Activated naive CD8-positive, alpha-beta T cell treated with anti-CD3 and anti-CD28 coated beads, Interleukin-2, amount 10 ng/mL, durations not matched to agents 7 days and 5 days (primary cell): ENCODE measurements at regions not wholly inside any gene's neighbourhood (a gene's known extent, or its start where the extent isn't known, plus 50 kb on each side); places are given as distances from the start of the nearest gene placed in this dataset.

Experiments used
- ATAC-seq: fragments of 150-1000 bp; cut with Tn5 transposase; one replicate; pipeline ENCODE4 v1.10.0; 2021; ENCODE audit warnings: low read depth, moderate library complexity
- POLR2A ChIA-PET: fragments of 350-600 bp; sonication (Branson Sonifier 250); formaldehyde crosslinking; loops from one replicate; lab custom pipeline; 2021; ENCODE audit warnings: antibody characterized with exemption; lab: Charles Lee
- DNase-seq: peaks from one replicate; pipeline ENCODE4 v3.0.0; 2021
- H3K27ac Mint-ChIP-seq: one replicate; pipeline ENCODE4 v1.8.0; 2022; ENCODE audit warnings: mild to moderate bottlenecking, mixed read lengths
- H3K27me3 Mint-ChIP-seq: one replicate; pipeline ENCODE4 v1.8.0; 2022; ENCODE audit warnings: mild to moderate bottlenecking, moderate library complexity, mixed read lengths
- H3K36me3 Mint-ChIP-seq: one replicate; pipeline ENCODE4 v1.8.0; 2021; ENCODE audit warnings: mild to moderate bottlenecking, mixed read lengths
- H3K4me1 Mint-ChIP-seq: one replicate; pipeline ENCODE4 v1.8.0; 2021; ENCODE audit warnings: mixed read lengths
- H3K4me3 Mint-ChIP-seq: one replicate; pipeline ENCODE4 v1.8.0; 2022; ENCODE audit warnings: mild to moderate bottlenecking, moderate library complexity, mixed read lengths
- H3K9me3 Mint-ChIP-seq: one replicate; pipeline ENCODE4 v1.8.0; 2021; ENCODE audit warnings: mixed read lengths

DNA sequence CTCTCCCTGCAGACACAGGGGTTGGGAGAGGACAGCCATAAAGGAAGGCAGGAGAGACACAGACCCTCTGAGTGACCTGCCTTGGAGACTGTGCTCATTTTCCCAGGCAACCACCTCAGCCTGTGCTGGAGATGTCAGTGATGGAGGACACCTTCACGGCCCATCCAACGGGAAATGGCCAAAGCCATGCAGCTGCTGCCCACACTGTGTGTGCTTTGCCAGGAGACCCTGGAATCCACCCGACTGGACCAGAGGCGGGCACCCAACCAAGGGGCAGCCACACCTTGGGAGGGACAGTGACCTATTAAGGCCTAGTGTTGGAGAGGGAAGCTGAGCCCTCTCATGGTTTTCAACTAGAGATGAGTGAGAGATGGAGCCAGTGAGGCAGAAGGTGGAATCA is 192.5 kb downstream of the SMAD2 start:
- Mint-ChIP-seq H3K4me1 (no peaks in the 10 kb centered on the region), H3K9me3 (no peaks in the 10 kb centered on the region), H3K27ac (no peak overlapping the region), H3K36me3 (no peaks in the 10 kb centered on the region), H3K4me3 (no peak overlapping the region), H3K27me3 (peaks cover 32% of the 10 kb centered on the region)
- DNase-seq, result no peak
- POLR2A ChIA-PET, result no interaction called here
- ATAC-seq, result no peak

DNA sequence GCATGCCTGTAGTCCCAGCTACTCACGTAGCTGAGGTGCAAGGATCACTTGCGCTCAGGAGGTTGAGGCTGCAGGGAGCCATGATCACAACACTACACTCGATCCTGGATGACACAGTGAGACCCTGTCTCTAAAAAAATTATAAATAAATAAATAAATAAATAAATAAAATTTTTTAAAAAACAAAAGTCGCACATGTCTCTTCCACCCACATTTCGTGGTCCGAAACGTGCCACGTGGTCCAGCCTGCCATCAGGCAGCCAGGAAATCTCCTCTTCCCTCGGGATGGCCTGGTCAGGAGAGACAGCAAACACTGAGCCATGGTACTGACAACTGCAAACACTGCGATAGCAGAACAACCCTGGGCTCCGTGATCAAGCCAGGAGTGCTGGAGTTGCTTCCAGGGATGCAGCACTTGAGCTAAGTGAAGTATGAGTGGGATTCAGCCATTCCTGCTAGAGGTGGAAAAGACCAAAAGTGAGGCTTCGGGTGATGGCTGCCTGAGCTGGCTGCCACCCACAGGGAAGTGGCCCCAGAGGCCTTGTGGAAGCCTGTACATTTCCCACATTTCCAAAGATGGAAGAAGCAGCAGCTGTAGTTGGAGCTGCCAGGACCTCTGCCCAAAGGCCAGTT is 193.1 kb downstream of the SMAD2 start:
- Mint-ChIP-seq H3K9me3 (no peaks in the 10 kb centered on the region), H3K27me3 (peaks cover 29% of the 10 kb centered on the region), H3K4me1 (no peaks in the 10 kb centered on the region), H3K27ac (no peak overlapping the region), H3K36me3 (no peaks in the 10 kb centered on the region), H3K4me3 (no peak overlapping the region)
- DNase-seq (no peak), ATAC-seq (no peak)
- POLR2A ChIA-PET, result no interaction called here

DNA sequence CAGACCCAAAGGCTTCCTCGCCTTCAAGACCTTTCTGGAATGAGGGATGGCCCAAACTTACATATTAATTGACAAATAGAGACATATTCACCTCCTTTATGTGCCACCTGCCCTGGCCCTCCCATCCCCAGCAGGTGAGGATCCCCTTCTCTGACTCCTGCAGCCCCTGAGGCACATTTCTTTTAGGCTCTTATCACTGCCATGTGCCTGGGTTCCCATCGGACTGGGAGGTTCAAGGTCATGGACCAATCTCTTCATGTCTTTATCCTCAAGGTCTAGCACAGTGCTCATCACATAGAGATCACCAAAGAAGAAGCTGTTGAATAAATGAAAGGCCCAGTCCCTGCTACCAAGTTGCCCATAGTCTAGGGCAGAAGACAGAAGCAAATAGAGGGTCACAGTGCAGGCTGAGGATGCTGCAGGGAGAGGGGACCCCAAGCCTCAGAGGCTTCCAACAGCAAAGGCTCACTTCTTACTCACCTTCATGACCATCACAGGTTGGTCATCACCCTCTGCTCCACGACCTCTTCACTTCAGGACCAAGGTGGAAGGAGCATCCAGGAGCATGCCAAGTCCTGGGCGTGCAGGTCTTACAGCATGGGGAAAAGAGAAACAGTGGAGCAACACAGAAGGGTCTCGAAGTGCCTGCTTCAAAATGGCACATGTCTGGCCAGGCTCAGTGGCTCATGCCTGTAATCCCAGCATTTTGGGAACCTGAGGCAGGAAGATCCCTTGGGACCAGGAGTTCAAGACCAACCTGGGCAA is 193.9 kb downstream of the SMAD2 start:
- H3K36me3 Mint-ChIP-seq, result no peaks in the 10 kb centered on the region
- H3K9me3 Mint-ChIP-seq, result no peaks in the 10 kb centered on the region
- no peak overlapping the region for H3K27ac Mint-ChIP-seq
- POLR2A ChIA-PET, result no interaction called here
- H3K27me3 Mint-ChIP-seq, result peaks cover 22% of the 10 kb centered on the region
- H3K4me1 Mint-ChIP-seq, result no peaks in the 10 kb centered on the region
- no peak overlapping the region for H3K4me3 Mint-ChIP-seq
- ATAC-seq, result no peak
- DNase-seq, result no peak

DNA sequence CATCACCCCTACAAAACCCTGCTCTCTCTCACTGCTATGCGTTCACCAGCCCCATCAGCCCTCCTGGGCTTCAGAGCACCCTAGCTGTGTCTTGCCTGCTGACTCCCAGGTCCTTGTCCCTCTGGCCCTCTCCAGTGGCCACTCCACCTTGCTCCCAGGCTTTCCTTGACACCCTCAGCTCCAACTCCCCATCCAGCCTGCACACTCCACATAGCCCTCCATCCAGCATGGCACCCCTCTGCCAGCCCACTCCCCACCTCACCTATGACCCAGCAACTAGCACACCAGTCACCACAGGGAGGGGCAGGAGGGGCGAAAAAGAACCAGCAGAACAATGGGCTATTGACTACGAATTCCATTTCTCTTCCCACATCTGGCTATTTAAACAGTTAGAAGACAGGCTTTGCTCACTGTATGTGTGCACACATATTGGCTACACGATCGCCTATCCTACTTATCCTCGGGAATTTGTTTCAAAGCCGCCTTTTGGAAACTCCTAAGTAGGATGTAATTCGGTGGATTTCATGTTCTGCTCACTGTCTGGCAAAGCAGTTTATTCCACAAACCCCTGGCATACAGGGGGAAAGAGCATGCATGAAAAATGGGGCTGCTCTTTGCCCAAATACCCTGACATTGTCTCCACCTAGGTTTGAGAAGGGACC is 195.3 kb downstream of the SMAD2 start:
- DNase-seq, result no peak
- POLR2A ChIA-PET, result no interaction called here
- no peak for ATAC-seq
- Mint-ChIP-seq H3K36me3 (no peaks in the 10 kb centered on the region), H3K9me3 (no peaks in the 10 kb centered on the region), H3K27me3 (peaks cover 15% of the 10 kb centered on the region), H3K4me3 (no peak overlapping the region), H3K27ac (no peak overlapping the region), H3K4me1 (no peaks in the 10 kb centered on the region)

DNA sequence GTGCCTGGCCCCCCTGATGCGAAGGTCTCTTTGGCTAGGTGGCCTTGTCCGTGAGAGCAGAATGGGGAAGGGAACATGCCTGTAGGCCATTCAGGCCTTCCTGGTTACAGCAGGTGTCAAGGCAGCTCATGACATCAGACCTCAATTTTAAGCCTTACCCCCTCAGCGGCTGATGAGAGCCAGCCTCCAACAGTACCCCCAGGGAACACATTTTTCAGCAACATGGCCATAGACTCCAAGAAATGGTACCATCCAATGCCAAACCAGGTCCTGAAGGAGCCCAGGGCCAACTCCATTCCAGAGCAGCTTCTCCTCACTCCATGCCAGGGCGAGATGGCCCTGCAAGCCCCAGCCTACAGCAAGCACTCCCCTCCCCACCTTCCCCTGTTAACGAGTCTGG is 199.2 kb downstream of the SMAD2 start:
- Mint-ChIP-seq H3K27me3 (peaks cover 13% of the 10 kb centered on the region), H3K4me1 (no peaks in the 10 kb centered on the region), H3K9me3 (no peaks in the 10 kb centered on the region), H3K27ac (no peak overlapping the region), H3K4me3 (no peak overlapping the region), H3K36me3 (no peaks in the 10 kb centered on the region)
- DNase-seq (no peak), ATAC-seq (no peak)
- POLR2A ChIA-PET, result no interaction called here

DNA sequence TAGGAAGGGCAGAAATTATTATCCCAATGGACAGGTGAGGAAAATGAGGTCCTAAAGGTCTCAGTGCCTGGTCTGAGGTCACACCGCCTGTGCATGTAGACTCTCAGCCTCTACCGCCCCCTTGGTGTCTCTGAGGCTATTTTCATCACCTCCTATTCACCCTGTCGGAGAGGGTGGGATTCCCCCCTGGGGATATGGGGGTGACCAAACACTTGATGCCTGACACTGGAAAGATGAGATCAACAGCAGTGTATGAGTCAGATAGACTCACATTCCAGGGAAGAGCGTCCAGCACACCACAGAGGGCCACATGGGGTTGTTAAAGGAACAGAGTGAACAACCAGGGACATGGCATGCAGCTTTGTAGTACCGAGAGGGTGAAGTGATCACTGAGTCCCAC is 199.7 kb downstream of the SMAD2 start:
- H3K27me3 Mint-ChIP-seq, result peaks cover 13% of the 10 kb centered on the region
- POLR2A ChIA-PET, result no interaction called here
- H3K4me3 Mint-ChIP-seq, result no peak overlapping the region
- H3K4me1 Mint-ChIP-seq, result no peaks in the 10 kb centered on the region
- no peak for DNase-seq
- no peaks in the 10 kb centered on the region for H3K36me3 Mint-ChIP-seq
- no peaks in the 10 kb centered on the region for H3K9me3 Mint-ChIP-seq
- H3K27ac Mint-ChIP-seq, result no peak overlapping the region
- ATAC-seq, result no peak

DNA sequence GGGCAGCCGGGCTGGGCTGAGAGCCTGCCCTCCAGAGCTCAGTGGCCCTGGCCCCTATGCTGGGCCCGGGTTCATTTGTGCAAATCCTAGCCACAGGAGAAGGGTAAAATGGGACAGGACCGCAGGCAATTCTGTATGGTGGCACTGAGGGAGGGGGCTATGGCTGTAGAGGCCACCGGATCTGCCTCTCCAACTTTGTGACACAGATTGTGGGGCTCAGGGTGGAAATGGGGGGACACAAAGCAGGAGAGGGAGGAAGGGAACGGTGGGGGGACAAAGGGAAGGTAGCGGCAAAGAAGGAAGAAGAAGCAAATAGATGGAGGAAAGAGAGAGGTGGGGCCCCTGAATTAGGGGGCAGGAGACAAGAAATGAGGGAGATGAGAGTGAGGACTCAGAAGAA is 201.1 kb downstream of the SMAD2 start:
- ATAC-seq (no peak), DNase-seq (no peak)
- POLR2A ChIA-PET, result no interaction called here
- Mint-ChIP-seq H3K4me1 (no peaks in the 10 kb centered on the region), H3K36me3 (no peaks in the 10 kb centered on the region), H3K27me3 (peaks cover 8% of the 10 kb centered on the region), H3K9me3 (no peaks in the 10 kb centered on the region), H3K27ac (no peak overlapping the region), H3K4me3 (no peak overlapping the region)

DNA sequence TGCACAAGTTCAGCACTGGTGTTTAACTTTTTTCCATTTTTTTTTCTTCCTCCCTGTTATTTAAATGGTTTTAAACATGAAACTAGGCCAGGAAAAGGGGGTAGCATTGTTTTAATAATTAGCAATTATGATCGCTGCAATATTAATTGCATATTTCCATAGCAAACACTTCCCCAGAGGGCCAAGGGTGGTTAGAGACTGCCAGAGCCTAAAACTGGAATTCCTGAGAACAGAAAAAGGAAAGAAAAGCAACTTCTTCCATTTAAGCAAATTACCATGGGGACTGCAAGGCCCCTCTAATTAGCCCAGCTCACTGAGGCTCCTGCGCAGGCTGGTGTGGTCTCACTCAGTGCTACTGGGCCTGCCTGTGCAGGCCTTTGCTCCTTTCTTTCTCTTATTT is 201.5 kb downstream of the SMAD2 start:
- DNase-seq (no peak), ATAC-seq (no peak)
- no peaks in the 10 kb centered on the region for H3K36me3 Mint-ChIP-seq
- POLR2A ChIA-PET, result no interaction called here
- no peak overlapping the region for H3K4me3 Mint-ChIP-seq
- H3K27me3 Mint-ChIP-seq, result peaks cover 4% of the 10 kb centered on the region
- H3K4me1 Mint-ChIP-seq, result no peaks in the 10 kb centered on the region
- no peaks in the 10 kb centered on the region for H3K9me3 Mint-ChIP-seq
- H3K27ac Mint-ChIP-seq, result no peak overlapping the region

DNA sequence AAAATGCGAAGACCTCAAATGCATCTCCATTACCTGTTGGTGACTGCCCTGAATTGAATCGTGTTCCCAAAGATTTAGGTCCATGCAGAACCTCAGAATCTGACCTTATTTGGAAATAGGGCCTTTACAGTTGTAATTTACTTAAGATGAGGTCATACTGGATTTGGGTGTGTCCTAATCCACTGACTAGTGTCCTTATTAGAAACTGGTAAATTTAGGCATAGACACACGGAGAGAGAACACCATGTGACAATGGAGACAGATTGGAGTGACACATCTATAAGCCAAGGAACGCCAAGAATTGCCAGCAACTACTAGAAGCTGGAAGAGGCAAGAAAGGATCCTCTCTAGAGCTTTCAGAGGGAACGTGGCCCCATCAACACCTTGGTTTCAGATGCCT is 203.1 kb downstream of the SMAD2 start:
- Mint-ChIP-seq H3K27me3 (peaks cover 4% of the 10 kb centered on the region), H3K27ac (no peak overlapping the region), H3K4me1 (no peaks in the 10 kb centered on the region), H3K9me3 (no peaks in the 10 kb centered on the region), H3K4me3 (no peak overlapping the region), H3K36me3 (no peaks in the 10 kb centered on the region)
- ATAC-seq (no peak), DNase-seq (no peak)
- POLR2A ChIA-PET, result no interaction called here

DNA sequence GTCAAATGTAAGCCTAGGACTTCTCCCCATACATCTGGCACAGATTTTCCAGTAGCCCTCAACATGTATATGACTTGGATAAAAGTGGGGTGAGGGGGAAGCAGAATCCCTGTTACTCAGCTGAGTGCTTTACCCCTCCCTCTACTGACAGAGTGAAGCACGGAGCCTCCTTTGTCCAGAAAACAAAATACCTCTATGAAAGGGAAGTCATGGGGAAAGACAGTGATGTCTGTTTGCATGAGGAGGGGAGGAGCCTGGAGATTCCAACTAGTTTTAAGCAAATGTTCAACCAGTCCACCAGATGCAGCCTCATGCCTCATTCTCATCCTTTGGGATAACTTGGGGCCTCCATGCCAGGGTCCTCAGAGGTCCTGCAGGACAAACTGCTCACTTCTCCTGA is 203.9 kb downstream of the SMAD2 start:
- H3K27ac Mint-ChIP-seq, result no peak overlapping the region
- no peaks in the 10 kb centered on the region for H3K9me3 Mint-ChIP-seq
- DNase-seq, result no peak
- POLR2A ChIA-PET, result no interaction called here
- H3K36me3 Mint-ChIP-seq, result no peaks in the 10 kb centered on the region
- no peaks in the 10 kb centered on the region for H3K4me1 Mint-ChIP-seq
- H3K27me3 Mint-ChIP-seq, result peaks cover 4% of the 10 kb centered on the region
- H3K4me3 Mint-ChIP-seq, result no peak overlapping the region
- ATAC-seq, result no peak

DNA sequence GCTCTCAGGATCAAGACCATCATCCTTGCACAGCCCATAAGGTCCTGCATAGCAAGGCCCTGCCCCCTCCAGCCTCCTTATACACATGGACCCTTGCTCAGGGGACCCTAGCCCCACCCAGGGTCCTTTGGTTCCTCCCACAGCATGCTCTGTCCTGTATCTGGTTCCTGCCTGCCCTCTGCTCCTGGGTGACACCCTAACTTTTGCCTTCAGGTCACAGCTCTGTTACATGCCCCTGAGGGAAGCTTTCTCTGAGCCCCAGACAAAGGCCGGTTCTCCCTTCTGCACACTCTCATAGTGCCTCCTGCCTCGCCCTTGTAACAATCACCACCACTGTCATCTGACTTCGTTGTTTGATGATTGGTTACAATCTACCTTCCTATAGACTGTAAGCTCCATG is 204.8 kb downstream of the SMAD2 start:
- POLR2A ChIA-PET, result no interaction called here
- Mint-ChIP-seq H3K4me1 (no peaks in the 10 kb centered on the region), H3K4me3 (no peak overlapping the region), H3K27ac (no peak overlapping the region), H3K36me3 (no peaks in the 10 kb centered on the region), H3K9me3 (no peaks in the 10 kb centered on the region), H3K27me3 (peaks cover 4% of the 10 kb centered on the region)
- DNase-seq, result no peak
- no peak for ATAC-seq

DNA sequence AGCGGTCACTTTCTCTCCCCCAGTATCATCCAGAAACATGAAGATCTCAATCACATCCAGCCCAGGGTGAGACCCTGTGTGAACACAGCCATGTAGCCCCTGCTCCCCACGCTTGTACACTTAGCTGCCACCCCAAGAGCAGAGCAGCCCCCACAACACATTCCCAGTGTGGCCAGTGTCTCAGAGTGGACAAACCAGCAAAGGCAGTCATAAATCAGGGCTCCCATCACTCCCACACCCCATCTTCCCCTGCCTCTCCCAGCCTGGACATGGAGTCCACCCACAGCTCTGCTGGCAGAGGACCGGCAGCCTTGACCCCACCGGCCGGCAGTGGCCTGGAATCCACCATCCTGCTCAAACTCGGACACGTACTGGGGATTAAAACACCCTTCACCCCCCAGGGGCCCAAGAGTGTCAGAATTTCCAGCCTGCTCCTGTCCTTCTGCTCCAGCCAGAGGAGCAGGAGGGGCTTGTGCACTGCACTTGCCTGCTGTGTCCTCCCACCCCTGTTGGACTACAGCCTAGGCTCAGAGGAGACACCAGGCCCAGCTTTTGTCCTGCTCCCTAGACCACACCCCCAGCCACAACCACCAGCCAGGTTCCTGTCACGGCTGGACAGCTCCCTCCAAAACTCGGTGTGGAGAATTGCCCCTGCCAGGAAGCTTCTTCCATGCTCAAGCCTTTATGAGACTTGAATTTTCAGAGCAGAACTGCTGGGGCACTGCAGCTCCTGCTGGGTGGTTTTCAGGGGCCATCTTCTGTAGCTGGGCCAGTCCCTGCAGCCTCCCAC is 206.1 kb downstream of the SMAD2 start:
- Mint-ChIP-seq H3K4me3 (no peak overlapping the region), H3K4me1 (no peaks in the 10 kb centered on the region), H3K36me3 (no peaks in the 10 kb centered on the region), H3K27me3 (peaks cover 2% of the 10 kb centered on the region), H3K9me3 (no peaks in the 10 kb centered on the region), H3K27ac (no peak overlapping the region)
- DNase-seq, result no peak
- ATAC-seq, result no peak
- POLR2A ChIA-PET, result no interaction called here

DNA sequence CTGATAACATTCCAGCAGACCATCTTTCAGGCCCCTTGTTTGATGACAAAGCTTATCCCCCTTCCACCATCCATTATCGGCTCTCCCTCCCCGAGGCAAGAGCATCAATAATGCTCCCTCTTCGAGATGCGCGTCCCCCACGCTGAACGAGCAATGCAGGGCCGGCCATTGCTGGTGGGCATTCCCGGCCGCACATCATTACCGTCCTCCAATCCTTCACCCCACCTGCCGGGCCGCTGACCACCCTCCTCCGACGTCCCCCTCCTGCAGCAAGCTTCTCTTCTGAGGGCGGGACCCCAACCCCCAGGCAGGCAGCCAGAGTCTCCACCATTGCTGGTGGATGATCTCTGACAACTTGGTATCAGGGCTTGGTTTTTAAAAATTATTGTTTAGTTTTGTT is 208.6 kb downstream of the SMAD2 start:
- no peak overlapping the region for H3K27ac Mint-ChIP-seq
- no peak overlapping the region for H3K4me3 Mint-ChIP-seq
- H3K4me1 Mint-ChIP-seq, result no peaks in the 10 kb centered on the region
- H3K9me3 Mint-ChIP-seq, result no peaks in the 10 kb centered on the region
- ATAC-seq (no peak), DNase-seq (no peak)
- no peaks in the 10 kb centered on the region for H3K36me3 Mint-ChIP-seq
- H3K27me3 Mint-ChIP-seq, result no peaks in the 10 kb centered on the region
- POLR2A ChIA-PET, result no interaction called here
